Putamen (tissue), 1 donor: ENCODE measurements at regions not wholly inside any gene's neighbourhood (a gene's known extent, or its start where the extent isn't known, plus 50 kb on each side); places are given as distances from the start of the nearest gene placed in this dataset.

ENCODE experiments used
- DNase-seq: peaks from one replicate; pipeline ENCODE4 v3.0.0-alpha.2; 2016; ENCODE audit warnings: low spot score

DNA sequence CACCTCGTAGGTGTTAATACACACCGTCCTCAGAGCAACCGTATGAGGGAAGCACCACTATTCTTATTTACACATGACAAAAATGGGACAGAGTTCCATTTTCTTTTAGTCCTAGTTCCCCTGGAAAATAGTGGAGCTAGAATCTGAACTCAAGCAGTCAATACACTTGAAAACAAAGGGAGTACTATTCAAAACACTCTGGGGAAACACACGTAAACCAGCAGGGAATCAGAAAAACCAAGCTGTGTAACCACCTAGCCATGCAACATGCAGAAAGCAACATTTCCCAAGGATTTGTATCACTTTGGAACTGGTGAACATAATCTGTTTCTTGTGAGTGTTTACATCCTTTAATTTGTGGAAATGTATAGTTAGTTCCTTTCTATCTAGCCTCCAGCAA is 208.2 kb downstream of the UBE2E3 start:
- no peak for DNase-seq

- DNase-seq = no peak
Measured at GRCh38 chr2:181189951-181190350, 209.5 kb downstream of the UBE2E3 start.

GRCh38 chr2:181190711-181191110 is 210.3 kb downstream of the UBE2E3 start:
- no peak for DNase-seq

- DNase-seq = no peak
Measured at GRCh38 chr2:181193550-181193949, 213.1 kb downstream of the UBE2E3 start.

GRCh38 chr2:181196401-181196800 is 216.0 kb downstream of the UBE2E3 start:
- no peak for DNase-seq

GRCh38 chr2:181197140-181197760 is 216.8 kb downstream of the UBE2E3 start:
- no peak for DNase-seq

DNA sequence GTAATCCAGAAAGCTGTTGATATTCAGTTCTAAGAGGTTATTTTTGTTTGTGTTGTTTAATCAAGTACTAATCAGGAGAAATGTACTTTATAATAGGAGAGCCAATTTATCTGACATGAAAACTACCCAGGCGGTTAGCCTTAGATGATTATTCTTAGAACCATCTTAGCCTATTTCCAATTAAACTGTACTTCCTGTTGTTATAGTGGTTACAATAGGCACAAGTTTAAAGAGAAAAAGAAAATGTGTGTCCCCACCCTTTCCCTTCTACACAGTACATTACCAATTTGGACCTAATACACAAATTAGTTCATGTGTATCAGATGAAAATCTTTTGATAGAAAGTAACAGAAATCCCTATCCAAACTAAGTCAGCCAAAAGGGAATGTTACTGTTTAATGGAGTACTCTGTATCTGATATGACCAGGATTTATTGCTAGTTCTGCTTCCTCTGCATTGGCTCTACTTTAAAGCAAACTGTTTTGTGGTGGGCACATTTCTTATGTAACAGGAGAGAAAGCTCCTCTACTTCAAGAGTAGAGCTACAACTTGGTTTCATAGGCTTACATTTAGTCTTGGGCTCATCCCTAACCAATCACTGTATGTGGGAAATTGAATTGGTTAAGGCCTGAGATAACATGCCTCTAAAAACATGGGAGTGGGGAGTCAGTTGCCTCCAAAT is 217.9 kb downstream of the UBE2E3 start:
- no peak for DNase-seq

DNA sequence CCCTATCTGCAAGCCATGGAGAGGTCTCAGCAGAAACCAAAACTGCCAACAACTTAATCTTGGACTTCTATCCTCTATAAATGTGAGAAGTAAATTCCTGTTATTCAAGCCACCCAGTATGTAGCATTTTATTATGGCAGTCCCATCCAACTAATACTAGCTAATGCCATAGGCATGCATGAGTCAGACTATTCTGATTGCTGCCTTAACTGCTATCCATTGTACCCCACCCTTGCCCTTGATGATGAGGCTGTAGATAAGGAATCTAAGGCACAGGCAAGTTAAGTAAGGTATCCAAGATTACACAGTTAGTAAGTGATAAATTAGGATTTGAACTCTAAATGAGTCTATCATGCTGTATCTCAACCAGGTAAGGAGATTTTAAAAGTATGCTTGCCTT is 223.0 kb downstream of the UBE2E3 start:
- no peak for DNase-seq

DNA sequence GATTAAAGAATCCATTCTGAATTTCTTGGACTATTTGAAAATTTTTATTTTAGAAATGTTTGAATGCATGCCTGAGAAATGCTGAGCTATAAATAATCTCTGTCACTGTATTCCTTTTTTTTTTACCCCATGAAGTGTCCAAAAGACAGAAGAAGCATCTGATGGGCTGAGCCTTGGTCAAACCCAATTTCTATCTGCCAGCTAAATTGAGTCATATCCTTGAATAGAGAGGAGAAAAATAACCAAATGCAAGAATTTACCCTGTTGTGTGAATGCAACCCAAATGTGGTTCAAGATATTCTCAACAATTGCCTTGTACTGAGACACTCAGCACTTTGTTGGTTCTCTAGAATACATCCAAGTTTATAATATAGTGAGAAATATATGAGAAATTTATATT is 223.5 kb downstream of the UBE2E3 start:
- no peak for DNase-seq

- DNase-seq = no peak
Measured at GRCh38 chr2:181218401-181218821, 238.0 kb downstream of the UBE2E3 start.

- no peak for DNase-seq
Measured at GRCh38 chr2:181223234-181223633, 234.0 kb upstream of the ITGA4 start.

GRCh38 chr2:181224866-181225265 is 232.3 kb upstream of the ITGA4 start:
- no peak for DNase-seq

- no peak for DNase-seq
Measured at GRCh38 chr2:181228661-181229060, 228.5 kb upstream of the ITGA4 start.

DNA sequence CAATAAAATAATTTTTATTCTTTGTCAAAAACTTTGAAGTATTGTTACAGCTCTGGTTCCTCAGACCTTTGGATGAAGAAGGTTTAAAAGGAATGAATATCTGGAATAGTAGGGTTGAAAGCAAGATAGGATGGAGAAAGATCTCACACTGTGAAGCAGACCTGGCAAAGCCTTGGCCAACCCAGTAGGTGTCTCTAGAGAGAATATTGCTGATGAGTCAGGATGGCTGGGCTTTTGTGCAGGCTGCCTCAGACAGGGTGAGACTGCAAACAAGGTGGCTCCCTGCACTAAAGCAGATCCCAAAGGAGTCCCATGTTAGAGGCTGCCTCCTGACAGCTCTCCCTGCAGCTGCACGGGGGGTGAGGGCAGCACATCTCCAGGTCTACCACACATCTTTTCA is 226.0 kb upstream of the ITGA4 start:
- DNase-seq = no peak

- no peak for DNase-seq
Measured at GRCh38 chr2:181231886-181232621, 225.1 kb upstream of the ITGA4 start.

- no peak for DNase-seq
Measured at GRCh38 chr2:181234487-181234891, 222.7 kb upstream of the ITGA4 start.

GRCh38 chr2:181235011-181235410 is 222.2 kb upstream of the ITGA4 start:
- no peak for DNase-seq

- no peak for DNase-seq
Measured at GRCh38 chr2:181235683-181236459, 221.3 kb upstream of the ITGA4 start.

DNA sequence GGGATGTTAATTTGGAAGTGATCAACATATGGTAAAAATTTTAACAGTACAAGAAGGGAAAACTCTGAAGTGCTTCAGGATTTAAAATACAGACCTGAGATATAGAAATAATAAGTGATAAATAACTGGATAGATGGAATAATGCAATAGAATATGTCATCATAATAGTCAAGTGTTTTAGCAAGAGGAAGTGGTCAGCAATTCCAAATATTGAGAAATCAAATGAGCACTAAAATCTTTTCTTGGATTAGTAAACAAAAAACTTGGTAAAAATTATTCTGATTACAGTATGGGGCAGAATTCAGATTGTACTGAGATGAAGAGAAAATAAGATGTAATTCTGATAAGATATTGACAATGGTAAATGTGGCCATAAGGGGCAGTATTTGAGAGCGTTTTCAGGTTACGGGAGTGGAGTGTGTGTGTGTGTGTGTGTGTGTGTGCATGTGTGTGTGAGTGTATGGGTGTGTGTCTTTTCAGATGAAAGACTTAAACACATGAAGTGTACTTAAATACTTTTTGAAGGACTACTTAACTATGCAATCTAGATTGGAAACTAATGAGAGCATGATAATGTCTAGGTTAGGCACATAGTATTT is 217.9 kb upstream of the ITGA4 start:
- no peak for DNase-seq

DNA sequence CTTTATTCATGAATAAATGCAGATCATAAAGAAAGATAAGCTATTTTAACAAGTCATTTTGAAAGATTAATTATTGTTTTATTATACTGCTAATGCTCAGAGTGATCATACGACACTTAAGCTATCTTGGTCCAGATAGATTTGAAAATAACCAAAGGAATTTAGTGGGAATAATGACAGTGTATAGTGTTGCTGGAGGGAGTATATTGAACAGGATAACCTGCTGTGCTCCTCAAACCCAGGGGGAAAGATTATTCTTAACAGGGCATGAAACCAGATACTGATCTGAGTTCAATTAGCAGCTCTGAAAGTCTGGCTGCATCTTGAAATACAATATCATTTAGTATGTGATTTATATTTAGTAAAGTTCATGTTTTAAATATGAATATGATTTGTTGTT is 216.3 kb upstream of the ITGA4 start:
- DNase-seq = no peak

GRCh38 chr2:181241366-181241765 is 215.8 kb upstream of the ITGA4 start:
- no peak for DNase-seq

- DNase-seq = no peak
Measured at GRCh38 chr2:181241797-181242196, 215.4 kb upstream of the ITGA4 start.
